Thyroid gland (tissue), 4 donors: ENCODE measurements at regions not wholly inside any gene's neighbourhood (a gene's known extent, or its start where the extent isn't known, plus 50 kb on each side); places are given as distances from the start of the nearest gene placed in this dataset.
A peak's percentile ranks its signal among the peaks of the same experiment; 100 is the strongest.

ENCODE experiments used
- DNase-seq, 2 donors: peaks; one replicate each; pipeline ENCODE4 v3.0.0-alpha.2; 2019
- H3K27ac ChIP-seq, 3 donors: fragments of 200-600 bp; sonication (generic); 1 replicate in 2 of 3; 2 replicates in 1 of 3; pipeline ENCODE4 v1.5.1; 2016 to 2019; ENCODE audit warnings: mild to moderate bottlenecking in 1 of 3, moderate library complexity in 1 of 3
- H3K27me3 ChIP-seq: fragments of 200-600 bp; sonication (generic); one replicate; pipeline ENCODE4 v1.5.1; 2019
- H3K36me3 ChIP-seq, 2 donors: fragments of 200-600 bp; sonication (generic); one replicate each; pipeline ENCODE4 v1.5.1; 2016 to 2019
- H3K4me1 ChIP-seq, 2 donors: fragments of 200-600 bp; sonication (generic); one replicate each; pipeline ENCODE4 v1.5.1; 2017 to 2019
- H3K4me3 ChIP-seq, 3 donors: fragments of 200-600 bp; sonication (generic); replicated peaks in 1 of 3; 1 replicate in 2 of 3; 2 replicates in 1 of 3; pipeline ENCODE4 v1.5.1; 2016; ENCODE audit warnings: mild to moderate bottlenecking in 1 of 3
- H3K9me3 ChIP-seq: fragments of 200-600 bp; sonication (generic); one replicate; pipeline ENCODE4 v1.5.1; 2017
- CTCF ChIP-seq, 6 experiments: fragments of 200-600 bp in 3 of 6; fragments of 450-650 bp in 3 of 6; sonication (generic) in 3 of 6; IDR thresholded peaks; one replicate each; pipeline ENCODE4 v1.5.1; 2016 to 2019; ENCODE audit warnings: antibody characterized with exemption in 6 of 6, mild to moderate bottlenecking in 2 of 6, inconsistent platforms in 1 of 6, moderate library complexity in 1 of 6
- POLR2A ChIP-seq, 2 donors: fragments of 450-650 bp; IDR thresholded peaks; one replicate each; pipeline ENCODE4 v1.6.1; 2017; ENCODE audit warnings: antibody characterized with exemption in 2 of 2, mild to moderate bottlenecking in 2 of 2, moderate library complexity in 1 of 2
- WGBS, 2 donors: methylation state at CpG; one replicate each; pipeline ENCODE4 v1.1.5; 2017; 5-methylcytosine and 5-hydroxymethylcytosine counted together
- intact Hi-C: fragments of 100-400 bp; cut with DNase I; formaldehyde crosslinking; loops from one replicate; pipeline ENCODE4 v1.15.1; 2023

GRCh38 chr13:73142071-73142470, 83.3 kb downstream of the KLF5 start:
- H3K4me1 ChIP-seq, result peaks cover 21 to 36% of the 10 kb centered on the region in 2 donors
- intact Hi-C loops, result no loop called here
- peak overlapping the region; percentile 63 to 93 (median 78) for H3K27ac ChIP-seq
- no peaks in the 10 kb centered on the region for H3K36me3 ChIP-seq
- DNase-seq, result peak; percentile 52 to 60
- no peaks in the 10 kb centered on the region for H3K27me3 ChIP-seq
- TF ChIP-seq POLR2A (IDR thresholded peaks at IDR 0.05) (peak in 1 of 2 donors; percentile 16), CTCF (IDR thresholded peaks at IDR 0.05) (no peak)
- no peak overlapping the region for H3K4me3 ChIP-seq
- H3K9me3 ChIP-seq, result no peaks in the 10 kb centered on the region
- 26 to 38% methylated on average over 5 of the region's 5 CpGs for whole genome bisulfite sequencing, 2 donors

GRCh38 chr13:73141292-73141771, 82.5 kb downstream of the KLF5 start:
- H3K4me3 ChIP-seq, result no peak overlapping the region

GRCh38 chr13:73140801-73141200, 82.0 kb downstream of the KLF5 start:
- Histone ChIP-seq H3K27me3 (no peaks in the 10 kb centered on the region), H3K27ac (peak overlapping the region; percentile 63 to 93 (median 78)), H3K4me1 (peaks cover 24 to 44% of the 10 kb centered on the region in 2 donors), H3K4me3 (no peak overlapping the region), H3K9me3 (no peaks in the 10 kb centered on the region), H3K36me3 (no peaks in the 10 kb centered on the region)
- DNase-seq, result peak; percentile 20
- WGBS, 2 donors, result 46 to 62% methylated on average over 2 of the region's 2 CpGs
- intact Hi-C loops, result no loop called here
- TF ChIP-seq CTCF (IDR thresholded peaks at IDR 0.05) (no peak), POLR2A (IDR thresholded peaks at IDR 0.05) (no peak)

More at GRCh38 chr13:73141292-73141771, 82.5 kb downstream of the KLF5 start:
- 22 to 24% methylated on average over 4 of the region's 4 CpGs for WGBS, 2 donors
- intact Hi-C loops, result no loop called here
- H3K27me3 ChIP-seq, result no peaks in the 10 kb centered on the region
- peak overlapping the region; percentile 63 to 93 (median 78) for H3K27ac ChIP-seq
- no peaks in the 10 kb centered on the region for H3K9me3 ChIP-seq
- DNase-seq, result peak; percentile 16 to 43
- H3K36me3 ChIP-seq, result no peaks in the 10 kb centered on the region
- TF ChIP-seq CTCF (IDR thresholded peaks at IDR 0.05) (no peak), POLR2A (IDR thresholded peaks at IDR 0.05) (peak in 1 of 2 donors; percentile 25)
- H3K4me1 ChIP-seq, result peaks cover 24 to 42% of the 10 kb centered on the region in 2 donors

- peak overlapping the region in 2 of 3 donors; percentile 27 to 93 for H3K27ac ChIP-seq
- intact Hi-C loops, result no loop called here
- H3K4me1 ChIP-seq, result peaks cover 24 to 44% of the 10 kb centered on the region in 2 donors
- no peaks in the 10 kb centered on the region for H3K27me3 ChIP-seq
- no peaks in the 10 kb centered on the region for H3K9me3 ChIP-seq
- DNase-seq, result peak; percentile 31 to 41
- no peak overlapping the region for H3K4me3 ChIP-seq
- 40 to 41% methylated on average over 11 of the region's 11 CpGs for WGBS, 2 donors
- no peaks in the 10 kb centered on the region for H3K36me3 ChIP-seq
- TF ChIP-seq POLR2A (IDR thresholded peaks at IDR 0.05) (no peak), CTCF (IDR thresholded peaks at IDR 0.05) (no peak)
Observed at GRCh38 chr13:73138638-73139491, 80.1 kb downstream of the KLF5 start.

GRCh38 chr13:73138276-73138637, 79.5 kb downstream of the KLF5 start:
- H3K4me1 ChIP-seq, result peaks cover 24 to 44% of the 10 kb centered on the region in 2 donors
- peak overlapping the region in 2 of 3 donors; percentile 27 to 93 for H3K27ac ChIP-seq
- TF ChIP-seq POLR2A (IDR thresholded peaks at IDR 0.05), result no peak
- no peak for TF ChIP-seq CTCF (IDR thresholded peaks at IDR 0.05)
- no peaks in the 10 kb centered on the region for H3K27me3 ChIP-seq
- H3K4me3 ChIP-seq, result no peak overlapping the region
- 72 to 88% methylated on average over 5 of the region's 5 CpGs for WGBS, 2 donors
- no peaks in the 10 kb centered on the region for H3K36me3 ChIP-seq
- no peaks in the 10 kb centered on the region for H3K9me3 ChIP-seq
- DNase-seq, result no peak
- intact Hi-C loops, result no loop called here
